Spleen (tissue), 7 donors: ENCODE measurements at regions not wholly inside any gene's neighbourhood (a gene's known extent, or its start where the extent isn't known, plus 50 kb on each side); places are given as distances from the start of the nearest gene placed in this dataset.

Source experiments
- POLR2AphosphoS5 ChIP-seq, 3 donors: sonication (generic); formaldehyde crosslinking; IDR thresholded peaks; one replicate each; pipeline ENCODE4 v1.5.1; 2017; ENCODE audit warnings: antibody characterized with exemption in 3 of 3
- TF ChIP-seq, protein P1 (sequence below), 11 experiments: fragments of 200-600 bp in 7 of 11; fragments of 450-650 bp in 4 of 11; sonication (generic) in 4 of 11; IDR thresholded peaks in 8 of 11; conservative IDR thresholded peaks in 3 of 11; 1 replicate in 7 of 11; 2 replicates in 4 of 11; pipeline versions ENCODE4 v1.4.0 to v1.8.0; 2016 to 2021; ENCODE audit warnings: antibody characterized with exemption in 11 of 11, inconsistent platforms in 4 of 11, mild to moderate bottlenecking in 1 of 11
- donor health status: DM: no; HTN: no; CAD: no; lungs with moderate emphysema.
- donor health status: DM: no; HTN: no; CAD: no.
- donor health status: DM: no; HTN: no; CAD: no.

GRCh38 chr6:132063204-132063603, 112.0 kb upstream of the CCN2 start:
- TF ChIP-seq, protein P1, sequence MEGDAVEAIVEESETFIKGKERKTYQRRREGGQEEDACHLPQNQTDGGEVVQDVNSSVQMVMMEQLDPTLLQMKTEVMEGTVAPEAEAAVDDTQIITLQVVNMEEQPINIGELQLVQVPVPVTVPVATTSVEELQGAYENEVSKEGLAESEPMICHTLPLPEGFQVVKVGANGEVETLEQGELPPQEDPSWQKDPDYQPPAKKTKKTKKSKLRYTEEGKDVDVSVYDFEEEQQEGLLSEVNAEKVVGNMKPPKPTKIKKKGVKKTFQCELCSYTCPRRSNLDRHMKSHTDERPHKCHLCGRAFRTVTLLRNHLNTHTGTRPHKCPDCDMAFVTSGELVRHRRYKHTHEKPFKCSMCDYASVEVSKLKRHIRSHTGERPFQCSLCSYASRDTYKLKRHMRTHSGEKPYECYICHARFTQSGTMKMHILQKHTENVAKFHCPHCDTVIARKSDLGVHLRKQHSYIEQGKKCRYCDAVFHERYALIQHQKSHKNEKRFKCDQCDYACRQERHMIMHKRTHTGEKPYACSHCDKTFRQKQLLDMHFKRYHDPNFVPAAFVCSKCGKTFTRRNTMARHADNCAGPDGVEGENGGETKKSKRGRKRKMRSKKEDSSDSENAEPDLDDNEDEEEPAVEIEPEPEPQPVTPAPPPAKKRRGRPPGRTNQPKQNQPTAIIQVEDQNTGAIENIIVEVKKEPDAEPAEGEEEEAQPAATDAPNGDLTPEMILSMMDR (IDR thresholded peaks at IDR 0.05 in 8 of 11, conservative IDR thresholded peaks at IDR 0.05 in 3 of 11): no peak
- TF ChIP-seq POLR2AphosphoS5 (IDR thresholded peaks at IDR 0.05): no peak
